Neural progenitor cell (in vitro differentiated cells): ENCODE measurements at regions not wholly inside any gene's neighbourhood (a gene's known extent, or its start where the extent isn't known, plus 50 kb on each side); places are given as distances from the start of the nearest gene placed in this dataset.

Experiments
- DNase-seq: peaks from one replicate; pipeline ENCODE4 v3.0.0-alpha.2; 2016; ENCODE audit warnings: low spot score
- H2AFZ ChIP-seq: fragments of 200-600 bp; sonication (generic); replicated peaks from 2 replicates; pipeline ENCODE4 v1.6.1; 2016; ENCODE audit warnings: antibody characterized with exemption
- H3F3A ChIP-seq: fragments of 200-600 bp; sonication (generic); 2 replicates; pipeline ENCODE4 v1.6.1; 2016; ENCODE audit warnings: antibody characterized with exemption, low read depth
- H3K27ac ChIP-seq: fragments of 200-600 bp; sonication (generic); 2 replicates; pipeline ENCODE4 v1.5.1; 2016; ENCODE audit warnings: mild to moderate bottlenecking
- H3K27me3 ChIP-seq: fragments of 200-600 bp; sonication (generic); 2 replicates; pipeline ENCODE4 v1.6.1; 2016; ENCODE audit warnings: mild to moderate bottlenecking, moderate library complexity
- H3K36me3 ChIP-seq: fragments of 200-600 bp; sonication (generic); 2 replicates; pipeline ENCODE4 v1.5.1; 2016
- H3K4me1 ChIP-seq: fragments of 200-600 bp; sonication (generic); 2 replicates; pipeline ENCODE4 v1.6.1; 2016; ENCODE audit warnings: mixed run types
- H3K4me2 ChIP-seq: fragments of 200-600 bp; sonication (generic); 2 replicates; pipeline ENCODE4 v1.6.1; 2016
- H3K4me3 ChIP-seq: fragments of 200-600 bp; sonication (generic); 2 replicates; pipeline ENCODE4 v1.5.1; 2016
- H3K79me2 ChIP-seq: fragments of 200-600 bp; sonication (generic); 2 replicates; pipeline ENCODE4 v1.6.1; 2016; ENCODE audit warnings: low read depth
- H3K9ac ChIP-seq: fragments of 200-600 bp; sonication (generic); 2 replicates; pipeline ENCODE4 v1.6.1; 2016
- H3K9me3 ChIP-seq: fragments of 200-600 bp; sonication (generic); 2 replicates; pipeline ENCODE4 v1.5.1; 2016; ENCODE audit warnings: low read depth
- H4K20me1 ChIP-seq: fragments of 200-600 bp; sonication (generic); 2 replicates; pipeline ENCODE4 v1.6.1; 2016; ENCODE audit warnings: low read depth
- H3K27ac Mint-ChIP-seq: 3 replicates; pipeline ENCODE4 v1.8.0; 2021; ENCODE audit warnings: mixed read lengths
- H3K27me3 Mint-ChIP-seq: 2 replicates; pipeline ENCODE4 v1.8.0; 2022; ENCODE audit warnings: low read depth, mild to moderate bottlenecking, inconsistent platforms, moderate library complexity, mixed read lengths; ENCODE audit not compliant: insufficient read depth
- H3K36me3 Mint-ChIP-seq: 3 replicates; pipeline ENCODE4 v1.8.0; 2021; ENCODE audit warnings: mixed read lengths
- H3K4me1 Mint-ChIP-seq: 3 replicates; pipeline ENCODE4 v1.8.0; 2021; ENCODE audit warnings: mixed read lengths
- H3K4me3 Mint-ChIP-seq: 3 replicates; pipeline ENCODE4 v1.8.0; 2021; ENCODE audit warnings: mild to moderate bottlenecking, moderate library complexity, mixed read lengths
- H3K9me3 Mint-ChIP-seq: 3 replicates; pipeline ENCODE4 v1.8.0; 2020; ENCODE audit warnings: mixed read lengths
- CTCF ChIP-seq: fragments of 200-600 bp; sonication (generic); IDR thresholded peaks from 2 replicates; pipeline ENCODE4 v1.5.1; 2017; ENCODE audit warnings: antibody characterized with exemption, mild to moderate bottlenecking
- EZH2 ChIP-seq: fragments of 200-600 bp; sonication (generic); IDR thresholded peaks from 2 replicates; pipeline ENCODE4 v1.6.1; 2017; ENCODE audit warnings: antibody characterized with exemption, mild to moderate bottlenecking, moderate library complexity
- EZH2phosphoT487 ChIP-seq: fragments of 200-600 bp; sonication (generic); IDR thresholded peaks from 2 replicates; pipeline ENCODE4 v1.6.1; 2017; ENCODE audit warnings: antibody characterized with exemption

- H3K4me2 ChIP-seq: no peak overlapping the region
- no peaks in the 10 kb centered on the region for H3K36me3 ChIP-seq
- Mint-ChIP-seq H3K4me1 (no peaks in the 10 kb centered on the region), H3K9me3 (peaks cover 5% of the 10 kb centered on the region), H3K27me3 (peaks cover 6% of the 10 kb centered on the region), H3K27ac (no peak overlapping the region), H3K36me3 (no peaks in the 10 kb centered on the region), H3K4me3 (no peak overlapping the region)
- no peaks in the 10 kb centered on the region for H3K9me3 ChIP-seq
- H3K9ac ChIP-seq: no peak overlapping the region
- H4K20me1 ChIP-seq: no peaks in the 10 kb centered on the region
- no peak for DNase-seq
- no peaks in the 10 kb centered on the region for H3K79me2 ChIP-seq
- H3F3A ChIP-seq: no peaks in the 10 kb centered on the region
- TF ChIP-seq CTCF (no peak), EZH2 (no peak), EZH2phosphoT487 (no peak)
- no peak overlapping the region for H3K4me3 ChIP-seq
- no peak overlapping the region for H3K27ac ChIP-seq
- H2AFZ ChIP-seq: no peak overlapping the region
- H3K4me1 ChIP-seq: no peaks in the 10 kb centered on the region
- no peaks in the 10 kb centered on the region for H3K27me3 ChIP-seq
Measured at GRCh38 chr12:13337791-13338190, 141.3 kb downstream of the EMP1 start.

- H3K27me3 Mint-ChIP-seq: peaks cover 3% of the 10 kb centered on the region
- no peaks in the 10 kb centered on the region for H3K36me3 Mint-ChIP-seq
- no peak overlapping the region for H3K9ac ChIP-seq
- H3K4me1 Mint-ChIP-seq: no peaks in the 10 kb centered on the region
- no peak overlapping the region for H3K4me2 ChIP-seq
- no peak for TF ChIP-seq CTCF
- TF ChIP-seq EZH2: no peak
- TF ChIP-seq EZH2phosphoT487: no peak
- H3K4me1 ChIP-seq: no peaks in the 10 kb centered on the region
- H4K20me1 ChIP-seq: no peaks in the 10 kb centered on the region
- H3K27me3 ChIP-seq: no peaks in the 10 kb centered on the region
- H3K79me2 ChIP-seq: no peaks in the 10 kb centered on the region
- no peak overlapping the region for H3K4me3 Mint-ChIP-seq
- no peak overlapping the region for H3K4me3 ChIP-seq
- H3K9me3 ChIP-seq: no peaks in the 10 kb centered on the region
- no peak overlapping the region for H2AFZ ChIP-seq
- no peaks in the 10 kb centered on the region for H3K36me3 ChIP-seq
- no peak overlapping the region for H3K27ac Mint-ChIP-seq
- H3K9me3 Mint-ChIP-seq: peaks cover 2% of the 10 kb centered on the region
- H3K27ac ChIP-seq: no peak overlapping the region
- no peak for DNase-seq
- H3F3A ChIP-seq: no peaks in the 10 kb centered on the region
Measured at GRCh38 chr12:13336216-13336615, 139.7 kb downstream of the EMP1 start.

GRCh38 chr12:13328535-13328934 is 132.0 kb downstream of the EMP1 start:
- no peak overlapping the region for H3K4me3 Mint-ChIP-seq
- H3K4me3 ChIP-seq: no peak overlapping the region

More at GRCh38 chr12:13328535-13328934, 132.0 kb downstream of the EMP1 start:
- peaks cover 6% of the 10 kb centered on the region for H3K4me1 Mint-ChIP-seq
- H4K20me1 ChIP-seq: no peaks in the 10 kb centered on the region
- H3K9ac ChIP-seq: no peak overlapping the region
- no peaks in the 10 kb centered on the region for H3K9me3 ChIP-seq
- no peak overlapping the region for H3K27ac Mint-ChIP-seq
- no peak overlapping the region for H2AFZ ChIP-seq
- no peak for DNase-seq
- H3K27ac ChIP-seq: no peak overlapping the region
- TF ChIP-seq CTCF: no peak
- no peak for TF ChIP-seq EZH2phosphoT487
- TF ChIP-seq EZH2: no peak
- peaks cover 9% of the 10 kb centered on the region for H3K9me3 Mint-ChIP-seq
- H3F3A ChIP-seq: no peaks in the 10 kb centered on the region
- H3K4me2 ChIP-seq: no peak overlapping the region
- peaks cover 5% of the 10 kb centered on the region for H3K27me3 Mint-ChIP-seq
- H3K27me3 ChIP-seq: no peaks in the 10 kb centered on the region
- H3K79me2 ChIP-seq: no peaks in the 10 kb centered on the region
- H3K36me3 ChIP-seq: no peaks in the 10 kb centered on the region
- H3K4me1 ChIP-seq: peaks cover 10% of the 10 kb centered on the region
- no peaks in the 10 kb centered on the region for H3K36me3 Mint-ChIP-seq
